Thyroid gland (tissue), 4 donors: ENCODE measurements at regions not wholly inside any gene's neighbourhood (a gene's known extent, or its start where the extent isn't known, plus 50 kb on each side); places are given as distances from the start of the nearest gene placed in this dataset.

Experiments used
- DNase-seq, 2 donors: peaks; one replicate each; pipeline ENCODE4 v3.0.0-alpha.2; 2019
- H3K27ac ChIP-seq, 3 donors: fragments of 200-600 bp; sonication (generic); 1 replicate in 2 of 3; 2 replicates in 1 of 3; pipeline ENCODE4 v1.5.1; 2016 to 2019; ENCODE audit warnings: mild to moderate bottlenecking in 1 of 3, moderate library complexity in 1 of 3
- H3K27me3 ChIP-seq: fragments of 200-600 bp; sonication (generic); one replicate; pipeline ENCODE4 v1.5.1; 2019
- H3K36me3 ChIP-seq, 2 donors: fragments of 200-600 bp; sonication (generic); one replicate each; pipeline ENCODE4 v1.5.1; 2016 to 2019
- H3K4me1 ChIP-seq, 2 donors: fragments of 200-600 bp; sonication (generic); one replicate each; pipeline ENCODE4 v1.5.1; 2017 to 2019
- H3K4me3 ChIP-seq, 3 donors: fragments of 200-600 bp; sonication (generic); replicated peaks in 1 of 3; 1 replicate in 2 of 3; 2 replicates in 1 of 3; pipeline ENCODE4 v1.5.1; 2016; ENCODE audit warnings: mild to moderate bottlenecking in 1 of 3
- H3K9me3 ChIP-seq: fragments of 200-600 bp; sonication (generic); one replicate; pipeline ENCODE4 v1.5.1; 2017
- CTCF ChIP-seq, 6 experiments: fragments of 200-600 bp in 3 of 6; fragments of 450-650 bp in 3 of 6; sonication (generic) in 3 of 6; IDR thresholded peaks; one replicate each; pipeline ENCODE4 v1.5.1; 2016 to 2019; ENCODE audit warnings: antibody characterized with exemption in 6 of 6, mild to moderate bottlenecking in 2 of 6, inconsistent platforms in 1 of 6, moderate library complexity in 1 of 6
- POLR2A ChIP-seq, 2 donors: fragments of 450-650 bp; IDR thresholded peaks; one replicate each; pipeline ENCODE4 v1.6.1; 2017; ENCODE audit warnings: antibody characterized with exemption in 2 of 2, mild to moderate bottlenecking in 2 of 2, moderate library complexity in 1 of 2
- WGBS, 2 donors: methylation state at CpG; one replicate each; pipeline ENCODE4 v1.1.5; 2017; 5-methylcytosine and 5-hydroxymethylcytosine counted together
- intact Hi-C: fragments of 100-400 bp; cut with DNase I; formaldehyde crosslinking; loops from one replicate; pipeline ENCODE4 v1.15.1; 2023

DNA sequence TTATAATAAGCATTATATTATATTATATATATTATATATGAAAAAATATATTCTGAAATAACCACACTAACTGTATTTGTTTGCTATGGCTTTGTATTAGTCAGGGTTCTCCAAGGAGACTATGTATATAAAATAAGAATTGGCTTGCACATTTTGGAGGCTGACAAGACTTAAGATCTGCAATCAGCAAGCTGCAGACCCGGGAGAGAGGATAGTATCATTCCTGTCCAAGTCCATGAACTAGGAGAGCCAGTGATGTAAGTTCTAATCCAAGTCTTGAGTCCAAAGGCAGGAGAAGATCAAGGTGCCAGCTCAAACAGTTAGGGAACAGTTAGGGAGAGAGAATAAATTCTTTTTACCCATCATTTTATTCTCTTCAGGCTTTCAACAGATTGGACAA is 639.5 kb downstream of the PLPP3 start:
- intact Hi-C loops = no loop called here
- TF ChIP-seq CTCF (IDR thresholded peaks at IDR 0.05) = no peak
- TF ChIP-seq POLR2A (IDR thresholded peaks at IDR 0.05) = no peak
- WGBS, 2 donors = 80 to 85% methylated on average over 1 of the region's 1 CpG

DNA sequence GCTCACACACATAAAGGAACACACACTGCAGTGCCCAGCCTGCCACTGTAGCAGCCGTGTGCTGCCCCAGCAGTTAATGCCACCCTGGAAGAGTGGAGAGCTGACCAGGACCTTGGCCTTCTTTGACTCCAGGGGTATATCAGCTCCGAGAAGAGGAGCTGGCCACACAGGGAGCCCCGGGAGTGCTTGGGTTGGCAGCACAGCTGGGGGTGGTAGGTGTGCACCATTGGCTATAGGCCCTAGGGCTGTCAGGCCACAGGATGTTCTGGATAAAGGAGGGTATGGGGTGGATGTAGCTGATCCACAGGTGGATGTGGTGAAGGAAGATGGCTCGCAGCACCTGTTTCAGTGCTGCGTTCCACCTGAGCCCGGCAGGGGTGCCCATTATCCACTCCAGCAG is 640.5 kb downstream of the PLPP3 start:
- peak overlapping the region; percentile 24 to 68 (median 59) for H3K27ac ChIP-seq

More for the DNA sequence above, 639.5 kb downstream of the PLPP3 start:
- H3K27ac ChIP-seq = no peak overlapping the region
- H3K4me3 ChIP-seq = no peak overlapping the region
- H3K9me3 ChIP-seq = no peaks in the 10 kb centered on the region
- H3K36me3 ChIP-seq = no peaks in the 10 kb centered on the region
- no peaks in the 10 kb centered on the region for H3K27me3 ChIP-seq
- DNase-seq = no peak
- H3K4me1 ChIP-seq = peaks cover 0 to 8% of the 10 kb centered on the region in 2 donors

DNA sequence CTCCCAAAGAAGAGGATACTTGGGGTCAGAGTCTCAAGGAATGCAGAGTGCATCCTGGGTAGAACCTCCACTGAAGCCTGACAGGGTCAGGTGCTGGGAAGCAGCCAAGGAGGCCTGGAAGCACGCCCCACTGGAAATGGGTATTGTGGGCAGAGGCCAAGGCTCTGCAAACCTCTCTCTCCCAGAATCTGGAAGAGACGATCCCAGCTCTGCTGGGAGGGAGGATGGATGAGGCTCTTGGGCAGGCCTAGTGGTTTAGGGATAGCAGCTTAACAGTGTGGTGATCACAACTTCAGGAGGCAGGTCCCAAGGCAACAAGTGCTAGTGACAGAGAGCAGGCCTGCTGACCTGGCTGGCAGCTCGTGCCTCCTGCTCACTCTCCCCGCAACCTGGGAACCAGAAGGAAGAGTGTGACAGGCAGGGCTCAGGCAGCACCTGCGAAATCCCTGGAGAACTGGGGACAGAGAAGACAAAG is 641.0 kb downstream of the PLPP3 start:
- Histone ChIP-seq H3K27ac (peak overlapping the region; percentile 24 to 68 (median 59)), H3K36me3 (no peaks in the 10 kb centered on the region), H3K27me3 (no peaks in the 10 kb centered on the region), H3K4me1 (peaks cover 0 to 8% of the 10 kb centered on the region in 2 donors), H3K4me3 (no peak overlapping the region), H3K9me3 (no peaks in the 10 kb centered on the region)
- intact Hi-C loops = no loop called here
- DNase-seq = peak; percentile 73 to 83
- 46 to 50% methylated on average over 5 of the region's 5 CpGs for WGBS, 2 donors
- TF ChIP-seq POLR2A (IDR thresholded peaks at IDR 0.05) = no peak
- TF ChIP-seq CTCF (IDR thresholded peaks at IDR 0.05) = no peak

More for the DNA sequence above, 640.5 kb downstream of the PLPP3 start:
- TF ChIP-seq CTCF (IDR thresholded peaks at IDR 0.05) = no peak
- TF ChIP-seq POLR2A (IDR thresholded peaks at IDR 0.05) = no peak
- Histone ChIP-seq H3K9me3 (no peaks in the 10 kb centered on the region), H3K4me3 (no peak overlapping the region), H3K4me1 (peaks cover 0 to 8% of the 10 kb centered on the region in 2 donors), H3K36me3 (no peaks in the 10 kb centered on the region), H3K27me3 (no peaks in the 10 kb centered on the region)
- DNase-seq = no peak
- intact Hi-C loops = no loop called here
- 89 to 95% methylated on average over 6 of the region's 6 CpGs for WGBS, 2 donors

DNA sequence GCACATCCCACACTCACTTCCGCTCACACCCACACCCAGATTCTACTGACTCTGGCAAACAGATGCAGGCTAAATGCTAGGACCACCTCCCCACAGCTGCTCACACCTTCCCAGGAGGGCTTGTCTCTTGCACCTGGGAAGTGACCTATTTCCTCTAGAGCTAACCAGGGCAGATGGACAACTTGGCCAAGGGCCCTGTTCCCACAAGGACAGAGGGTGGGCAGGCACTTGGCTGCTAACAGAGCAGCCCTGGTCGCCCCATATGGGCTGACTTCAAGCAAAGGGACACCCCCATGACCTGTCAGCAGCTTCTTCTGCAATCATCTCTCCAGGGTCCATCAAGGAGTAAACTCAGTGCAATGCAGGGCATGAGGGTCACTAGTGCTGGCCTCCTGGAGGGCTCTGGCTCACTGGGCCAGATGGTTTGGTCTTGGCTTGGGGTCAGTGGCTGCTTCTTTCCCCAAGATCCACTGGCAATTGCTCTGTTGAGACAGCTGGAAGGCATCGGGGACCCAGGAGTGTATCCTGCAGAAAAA is 641.5 kb downstream of the PLPP3 start:
- peak overlapping the region in 2 of 3 donors; percentile 24 to 68 for H3K27ac ChIP-seq
- intact Hi-C loops = no loop called here
- DNase-seq = no peak

More for the DNA sequence above, 641.5 kb downstream of the PLPP3 start:
- TF ChIP-seq POLR2A (IDR thresholded peaks at IDR 0.05) (no peak), CTCF (IDR thresholded peaks at IDR 0.05) (no peak)
- no peaks in the 10 kb centered on the region for H3K27me3 ChIP-seq
- H3K9me3 ChIP-seq = no peaks in the 10 kb centered on the region
- peaks cover 0 to 8% of the 10 kb centered on the region in 2 donors for H3K4me1 ChIP-seq
- WGBS, 2 donors = 88 to 100% methylated on average over 3 of the region's 3 CpGs
- no peak overlapping the region for H3K4me3 ChIP-seq
- no peaks in the 10 kb centered on the region for H3K36me3 ChIP-seq
